GM19395 (cell line): ENCODE measurements at regions not wholly inside any gene's neighbourhood (a gene's known extent, or its start where the extent isn't known, plus 50 kb on each side); places are given as distances from the start of the nearest gene placed in this dataset.

Source experiments
- ATAC-seq: cut with Tn5 transposase; IDR thresholded peaks from one replicate; pipeline ENCODE4 v1.9.1; 2021; ENCODE audit warnings: mild to moderate bottlenecking, moderate library complexity; ENCODE audit not compliant: unreplicated experiment

DNA sequence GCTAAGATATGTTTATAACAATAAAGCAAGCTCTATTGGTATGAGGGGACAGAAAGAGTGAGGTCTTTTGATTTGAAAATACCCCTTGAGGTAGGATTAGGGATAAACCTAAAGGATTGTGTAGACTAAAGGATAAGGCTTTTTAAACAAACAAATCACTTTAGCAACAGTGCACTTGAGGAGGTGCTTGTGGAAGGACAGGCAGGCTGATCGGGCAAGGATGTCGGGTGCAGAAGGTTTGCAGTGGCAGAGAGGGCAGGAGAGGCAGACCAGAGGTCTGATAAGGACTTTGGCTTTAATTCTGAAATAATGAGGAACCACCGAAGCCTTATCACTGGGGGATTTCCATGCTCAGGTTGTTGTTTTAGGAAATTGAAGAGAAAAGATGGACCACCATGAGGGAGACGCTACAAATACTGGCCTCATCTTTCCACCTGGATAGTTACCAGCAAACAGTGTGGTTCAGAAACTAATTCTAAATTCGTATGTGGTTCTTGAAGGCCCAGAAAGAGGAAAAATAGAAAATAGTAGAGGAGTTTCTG is 119.5 kb upstream of the KLF6 start:
- ATAC-seq, result no peak

DNA sequence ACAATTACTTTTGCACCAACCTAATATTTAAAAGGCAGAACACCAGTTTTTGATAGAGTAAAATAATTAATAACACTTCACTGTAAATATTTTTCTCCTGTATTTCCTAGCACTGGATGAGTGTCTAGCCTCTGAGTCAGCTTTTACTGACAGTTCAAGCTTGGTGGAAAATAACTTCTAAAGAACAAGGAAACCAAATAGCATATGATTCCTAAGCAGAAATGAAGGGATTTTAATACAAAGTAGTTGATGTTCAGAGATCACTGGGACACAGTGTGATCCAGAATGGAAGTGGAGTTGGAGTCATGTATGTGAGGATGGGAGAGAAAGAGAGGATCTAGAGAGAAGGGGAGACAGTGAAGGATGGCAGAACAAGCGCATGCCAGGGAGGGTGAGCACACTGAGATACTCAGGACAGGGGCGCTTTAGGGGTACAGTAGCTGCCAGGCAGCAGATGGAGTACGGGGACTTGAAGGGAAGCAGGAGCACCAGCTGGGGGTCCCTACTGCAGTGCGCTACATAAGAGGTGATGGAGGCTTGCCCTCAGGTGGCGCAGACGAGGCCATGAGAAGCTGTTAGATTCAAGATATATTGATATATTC is 117.9 kb upstream of the KLF6 start:
- ATAC-seq, result peak; percentile 34

DNA sequence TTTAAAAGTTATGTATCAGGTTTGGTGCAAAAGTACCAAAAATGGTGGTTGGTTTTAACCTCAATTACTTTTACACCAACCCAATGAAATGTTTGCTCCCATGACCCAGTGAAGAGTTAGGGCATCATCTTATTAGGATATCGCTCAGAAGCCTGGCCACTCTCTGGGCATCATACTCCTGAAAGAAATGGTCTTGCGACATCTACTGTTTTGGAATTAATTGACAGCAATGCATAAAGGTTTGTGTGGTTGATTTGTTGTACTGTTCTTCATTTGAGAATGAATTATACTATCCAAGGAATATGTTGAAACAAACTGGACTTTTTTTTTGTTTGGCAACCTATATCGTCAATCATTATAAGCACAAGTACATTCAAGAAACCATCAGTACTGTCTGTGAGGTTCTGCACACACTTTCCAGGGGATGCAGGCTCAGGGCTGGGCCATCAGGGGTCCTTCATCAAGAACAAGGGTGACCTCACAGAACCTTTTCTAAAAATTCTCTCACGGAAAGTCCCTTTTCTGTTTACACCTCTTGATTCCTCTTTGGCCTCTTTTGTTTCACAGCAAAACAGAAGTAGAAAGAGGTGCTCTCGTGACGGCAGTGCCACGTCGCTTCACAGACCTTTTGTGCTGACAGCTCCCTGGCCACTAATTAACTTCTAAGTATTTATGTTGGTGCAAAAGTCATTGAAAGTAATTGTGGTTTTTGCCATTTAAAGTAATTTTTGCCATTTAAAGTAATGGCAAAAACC is 117.2 kb upstream of the KLF6 start:
- peak; percentile 96 for ATAC-seq

DNA sequence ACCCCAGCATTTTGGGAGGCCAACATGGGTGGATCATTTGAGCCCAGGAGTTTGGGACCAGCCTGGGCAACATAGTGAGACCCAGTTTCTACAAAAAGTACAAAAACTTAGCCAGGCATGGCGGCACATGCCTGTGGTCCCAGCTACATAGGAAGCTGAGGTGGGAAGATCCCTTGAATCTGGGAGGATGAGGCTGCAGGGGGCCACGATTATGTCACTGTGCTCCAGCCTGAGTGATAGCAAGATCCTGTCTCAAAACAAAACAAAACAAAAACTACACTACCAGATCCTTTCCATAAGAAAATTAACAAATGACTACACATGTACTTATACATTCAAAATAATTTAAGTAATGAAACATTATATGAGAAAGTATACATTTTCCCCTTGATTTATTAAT is 116.4 kb upstream of the KLF6 start:
- ATAC-seq, result no peak

DNA sequence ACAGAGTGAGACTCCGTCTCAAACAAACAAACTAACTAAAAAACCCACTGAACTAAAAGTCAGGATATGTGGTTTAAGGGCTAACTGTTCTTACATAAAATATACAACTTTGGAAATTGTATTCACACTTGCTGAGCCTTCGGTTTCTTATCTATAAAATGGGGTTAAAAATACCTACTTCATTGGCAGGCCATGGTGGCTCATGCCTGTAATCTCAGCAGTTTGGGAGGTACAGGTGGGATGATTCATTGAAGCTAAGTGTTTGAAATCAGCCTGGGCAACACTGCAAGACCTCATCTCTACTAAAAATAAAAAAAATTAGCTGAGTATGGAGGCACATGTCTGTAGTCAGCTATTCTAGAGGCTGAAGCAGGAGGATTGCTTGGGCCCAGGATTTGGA is 115.4 kb upstream of the KLF6 start:
- no peak for ATAC-seq

DNA sequence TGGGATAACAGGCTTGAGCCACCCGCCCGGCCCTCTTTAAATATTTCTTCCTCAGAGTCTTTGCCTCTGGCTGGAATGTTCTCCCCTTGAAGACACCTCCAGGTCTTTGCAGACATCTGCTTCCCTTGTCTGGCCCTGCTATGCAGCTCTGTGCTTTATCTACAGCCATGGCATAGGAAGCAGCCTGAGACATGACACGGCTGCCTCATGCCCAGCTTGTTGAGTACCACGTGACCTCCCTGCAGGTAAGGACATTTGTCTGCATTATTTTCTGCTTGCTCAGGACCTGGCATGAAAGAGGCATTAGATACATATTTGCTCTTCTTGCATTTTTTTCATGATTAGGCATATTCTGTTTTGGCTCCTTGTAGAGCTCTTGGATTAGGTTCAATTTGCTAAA is 113.8 kb upstream of the KLF6 start:
- no peak for ATAC-seq

DNA sequence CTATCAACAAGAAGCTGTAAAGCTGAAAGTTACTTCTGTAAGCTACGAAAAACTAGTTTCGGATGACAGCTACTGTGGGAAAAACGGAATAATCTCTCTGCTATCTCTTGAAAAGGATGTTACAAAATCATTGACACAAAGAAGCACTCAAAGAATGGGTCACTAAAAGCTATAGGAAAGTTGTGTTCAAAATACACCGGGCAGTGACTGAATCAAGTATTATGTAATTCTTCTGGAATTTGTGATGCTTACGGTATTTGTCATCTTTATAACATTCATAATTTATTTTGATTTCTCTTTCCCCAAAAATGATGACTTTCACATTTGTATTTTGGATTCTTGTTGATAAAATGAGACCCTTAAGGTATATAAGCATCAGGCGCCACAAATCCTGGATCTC is 112.1 kb upstream of the KLF6 start:
- ATAC-seq, result no peak

DNA sequence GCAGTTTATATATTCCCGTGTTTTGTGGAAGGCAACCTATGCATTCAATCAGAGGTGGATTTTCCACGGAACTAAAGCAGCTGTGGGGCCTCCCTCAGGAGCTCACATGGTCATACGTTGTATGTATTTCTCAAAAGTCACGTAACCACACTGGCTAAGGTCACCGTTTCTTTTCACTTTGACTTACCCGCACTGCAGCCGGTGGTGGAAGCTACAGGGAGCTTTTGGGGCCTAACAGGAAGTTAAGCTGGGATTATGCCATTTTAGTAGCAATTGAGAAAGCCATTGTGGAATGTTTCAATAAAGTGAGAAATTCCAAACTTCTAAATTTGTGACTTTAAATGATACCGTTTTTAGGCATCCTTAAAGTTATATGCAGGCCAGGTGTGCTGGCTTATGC is 111.2 kb upstream of the KLF6 start:
- no peak for ATAC-seq

DNA sequence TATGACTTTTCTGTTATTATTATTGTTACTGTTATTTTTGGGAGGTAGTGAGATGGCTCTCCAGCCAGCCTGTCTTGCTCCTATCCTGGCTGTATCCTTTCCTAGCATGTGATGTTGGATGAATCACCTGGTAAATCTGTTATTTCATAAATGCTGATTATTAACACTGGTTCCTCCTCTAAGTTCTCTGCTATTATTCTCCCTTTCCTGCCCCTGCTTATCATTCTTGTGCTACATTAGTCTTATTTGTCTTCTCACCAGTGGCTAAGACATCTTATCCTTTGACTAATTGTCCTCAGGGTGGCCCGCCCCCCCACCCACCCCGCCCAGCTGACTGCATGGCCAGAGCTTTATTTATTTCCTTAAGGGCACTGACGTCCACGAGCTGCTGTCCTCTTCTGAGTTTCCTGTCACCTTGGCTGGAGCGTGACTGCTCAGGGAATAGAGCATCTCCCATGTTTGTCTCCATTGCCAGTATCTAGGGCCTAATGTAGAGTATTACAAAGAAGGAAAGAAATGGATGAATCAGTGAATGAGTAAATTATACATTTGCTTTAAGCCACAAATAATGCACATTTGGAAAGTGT is 110.1 kb upstream of the KLF6 start:
- no peak for ATAC-seq

DNA sequence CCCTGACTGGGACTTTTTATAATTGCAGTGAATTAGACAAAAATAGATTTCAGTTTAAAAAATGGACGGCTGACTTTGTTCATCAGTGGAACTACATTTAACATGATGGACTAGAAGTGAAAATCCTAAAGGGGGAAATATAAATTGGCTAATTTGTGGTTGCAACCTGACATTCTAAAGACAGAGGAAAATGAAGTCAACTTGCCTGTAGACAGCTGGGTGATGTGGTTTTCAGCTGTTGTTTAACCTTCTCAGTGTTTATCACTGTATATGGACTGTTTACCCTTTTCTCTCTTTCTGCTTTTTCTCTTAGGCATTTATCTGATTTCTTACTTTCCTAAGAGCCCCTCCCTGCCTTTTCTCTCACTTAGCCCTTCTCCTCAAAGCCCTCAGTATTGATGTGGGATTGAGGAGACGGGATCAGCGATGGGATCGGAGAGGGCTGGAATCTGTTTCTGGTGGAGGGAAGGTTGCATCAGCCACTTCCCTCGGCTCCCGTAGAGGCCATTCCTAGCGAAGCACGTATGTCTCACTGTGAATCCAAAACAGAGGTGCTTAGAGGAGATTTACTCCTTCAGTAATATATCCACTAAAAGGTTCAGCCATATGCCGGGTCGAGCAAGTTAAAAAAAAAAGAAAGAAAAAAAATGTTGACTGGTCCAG is 109.0 kb upstream of the KLF6 start:
- no peak for ATAC-seq

DNA sequence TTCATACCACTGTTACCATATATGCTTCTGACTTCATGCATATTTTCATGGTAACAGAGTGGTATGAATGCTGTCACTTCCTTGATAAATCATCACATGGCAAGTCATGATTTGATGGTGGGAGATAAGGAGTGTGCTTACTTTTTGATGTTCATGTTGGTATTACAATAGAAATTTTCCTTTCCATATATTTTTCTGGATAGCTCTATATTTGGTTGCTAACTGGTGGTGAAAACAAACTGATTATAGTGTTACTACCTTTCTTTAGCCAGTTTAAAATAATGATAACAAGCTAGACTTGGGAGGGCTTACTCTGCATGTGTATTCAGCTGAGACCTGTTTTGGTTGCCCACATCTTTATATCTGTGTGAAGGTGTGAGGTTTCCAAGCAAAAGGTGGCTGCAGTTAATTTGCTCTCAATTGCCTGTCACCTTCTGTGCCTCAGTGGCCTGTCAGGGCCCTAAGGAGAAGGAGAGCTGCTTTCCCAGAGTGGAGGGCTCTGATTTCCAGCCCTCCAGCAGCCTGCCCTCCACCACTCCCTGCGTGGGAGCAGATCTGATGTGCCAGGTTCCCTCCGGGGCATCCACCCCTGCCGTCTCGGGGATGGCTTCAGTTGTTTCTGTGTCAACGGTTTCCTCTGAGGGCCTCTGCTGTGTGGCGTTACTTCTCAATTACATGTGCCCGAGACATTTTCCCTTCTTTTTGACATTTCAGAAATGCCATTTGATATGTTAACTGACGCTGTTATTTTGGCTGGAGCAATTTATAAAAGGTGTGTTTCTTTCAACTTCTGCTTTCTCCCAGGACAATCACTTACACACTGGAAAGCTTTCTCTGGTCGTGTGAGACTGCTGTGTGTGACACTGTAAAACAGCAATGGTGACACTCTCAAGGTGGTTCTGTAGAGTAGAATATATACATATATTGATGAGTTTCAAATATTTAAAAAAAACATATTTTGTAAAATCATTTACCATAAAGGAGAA is 107.7 kb upstream of the KLF6 start:
- ATAC-seq, result no peak

DNA sequence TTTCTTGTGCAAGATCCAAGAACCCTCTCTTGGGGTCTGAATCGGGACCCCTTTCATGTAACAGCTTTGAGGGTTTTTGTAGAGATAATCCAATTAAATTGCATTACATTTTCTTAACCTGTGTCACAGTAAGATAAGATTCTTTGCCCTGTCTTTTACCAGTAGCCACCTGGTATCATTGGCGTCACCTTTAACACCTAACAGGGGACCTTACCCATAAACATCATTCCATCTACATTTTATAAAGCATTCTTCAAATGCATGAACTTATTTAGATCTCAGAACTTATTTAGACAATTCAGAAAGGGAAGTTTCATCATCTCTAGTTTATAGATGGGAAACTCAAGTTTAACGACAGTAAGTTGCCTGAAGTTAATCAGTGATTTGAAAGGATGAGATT is 106.4 kb upstream of the KLF6 start:
- ATAC-seq, result no peak

DNA sequence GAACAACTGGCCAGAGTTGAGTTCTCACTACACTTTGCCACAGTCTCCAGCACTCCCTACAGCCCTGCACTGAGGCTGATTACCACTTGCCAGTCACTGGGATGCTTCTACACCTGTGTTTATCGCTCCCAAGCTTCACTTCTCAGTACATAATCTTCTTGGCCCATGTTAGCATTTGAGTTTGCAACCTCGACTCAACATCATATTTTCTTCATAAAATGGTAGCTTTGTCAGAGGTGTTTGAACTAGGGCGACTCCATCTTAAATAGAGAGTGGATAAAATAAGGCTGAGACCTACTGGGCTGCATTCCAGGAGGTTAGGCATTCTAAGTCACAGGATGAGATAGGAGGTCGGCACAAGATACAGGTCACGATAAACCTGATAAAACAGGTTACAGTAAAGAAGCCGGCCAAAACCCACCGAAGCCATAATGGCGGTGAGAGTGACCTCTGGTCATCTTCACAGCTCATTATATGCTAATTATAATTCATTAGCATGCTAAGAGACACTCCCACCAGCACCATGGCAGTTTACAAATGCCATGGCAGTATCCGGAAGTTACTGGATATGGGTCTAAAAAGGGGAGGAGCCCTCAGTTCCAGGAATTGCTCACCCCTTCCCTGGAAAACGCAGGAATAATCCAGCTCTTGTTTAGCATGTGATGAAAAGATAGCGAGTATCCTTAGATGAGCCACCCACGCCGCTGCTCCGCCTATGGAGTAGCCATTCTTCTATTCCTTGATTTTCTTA is 105.8 kb upstream of the KLF6 start:
- no peak for ATAC-seq

DNA sequence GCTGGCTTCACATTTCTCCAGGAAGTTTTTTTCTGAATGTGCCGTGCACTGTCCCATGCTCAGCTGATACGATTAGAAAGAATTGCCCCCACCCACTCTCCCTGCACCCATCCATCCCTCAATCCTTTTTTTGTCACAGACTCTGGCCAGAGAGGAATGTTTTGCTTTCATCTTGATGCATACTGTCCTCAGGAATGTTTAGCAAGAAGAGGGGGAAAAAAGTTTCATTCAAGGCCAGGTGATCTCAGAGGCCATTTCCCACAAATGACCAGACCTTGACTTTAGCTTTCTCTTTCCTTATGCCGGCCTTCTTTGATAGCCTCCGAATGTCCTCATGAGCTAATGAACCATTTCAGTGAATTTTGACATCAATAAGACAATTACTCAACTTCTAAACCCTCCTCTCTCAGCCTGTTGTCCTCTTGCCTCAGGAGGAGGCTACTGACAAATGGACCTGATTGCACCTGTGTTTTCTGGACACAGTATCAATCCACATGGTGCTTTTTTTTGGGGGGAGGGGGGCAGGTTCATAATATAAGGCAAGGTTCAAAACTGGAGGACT is 105.0 kb upstream of the KLF6 start:
- no peak for ATAC-seq

DNA sequence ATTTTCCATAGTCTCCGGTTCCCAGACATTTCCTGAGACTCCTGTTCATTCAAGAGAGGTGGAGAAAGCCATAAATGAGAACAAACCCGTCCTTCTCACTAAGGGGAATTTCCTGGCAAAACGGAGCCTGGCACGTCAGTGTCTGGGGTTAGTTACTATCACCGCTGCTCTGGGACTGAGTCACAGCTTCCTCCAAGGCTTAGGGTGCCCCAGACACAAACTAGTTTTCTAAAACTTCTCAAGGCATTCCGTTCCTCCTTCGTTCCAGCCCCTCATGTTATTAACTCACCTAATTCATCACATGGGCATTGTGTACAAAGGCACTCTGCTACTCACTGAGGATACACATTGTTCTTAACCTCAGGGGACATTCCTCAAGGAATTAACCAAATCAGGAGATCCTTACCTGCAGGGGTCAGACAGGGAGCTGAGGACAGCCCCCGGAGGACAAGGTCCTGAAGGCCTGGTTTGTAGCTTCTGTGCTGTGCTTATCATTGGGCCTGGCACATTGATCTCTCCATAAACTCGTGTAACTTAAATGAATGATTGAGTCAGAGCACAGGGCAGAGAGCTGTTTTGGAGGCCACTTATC is 103.0 kb upstream of the KLF6 start:
- ATAC-seq, result peak; percentile 62

DNA sequence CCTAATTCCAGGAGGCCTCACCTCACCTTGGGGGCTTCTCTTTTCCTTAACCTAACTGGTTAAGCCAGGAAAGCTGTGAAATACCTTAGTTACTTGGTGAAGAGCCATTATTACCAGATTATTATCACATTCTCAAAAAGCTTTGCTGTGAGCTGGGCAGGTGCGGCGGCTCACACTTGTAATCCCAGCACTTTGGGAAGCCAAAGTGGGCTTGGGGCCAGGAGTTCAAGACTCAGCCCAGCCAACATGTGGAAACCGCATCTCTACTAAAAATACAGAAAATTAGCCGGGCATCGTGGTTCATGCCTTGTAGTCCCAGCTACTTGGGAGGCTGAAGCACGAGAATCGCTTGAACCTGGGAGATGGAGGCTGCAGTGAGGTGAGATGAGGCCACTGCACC is 102.4 kb upstream of the KLF6 start:
- ATAC-seq, result no peak

DNA sequence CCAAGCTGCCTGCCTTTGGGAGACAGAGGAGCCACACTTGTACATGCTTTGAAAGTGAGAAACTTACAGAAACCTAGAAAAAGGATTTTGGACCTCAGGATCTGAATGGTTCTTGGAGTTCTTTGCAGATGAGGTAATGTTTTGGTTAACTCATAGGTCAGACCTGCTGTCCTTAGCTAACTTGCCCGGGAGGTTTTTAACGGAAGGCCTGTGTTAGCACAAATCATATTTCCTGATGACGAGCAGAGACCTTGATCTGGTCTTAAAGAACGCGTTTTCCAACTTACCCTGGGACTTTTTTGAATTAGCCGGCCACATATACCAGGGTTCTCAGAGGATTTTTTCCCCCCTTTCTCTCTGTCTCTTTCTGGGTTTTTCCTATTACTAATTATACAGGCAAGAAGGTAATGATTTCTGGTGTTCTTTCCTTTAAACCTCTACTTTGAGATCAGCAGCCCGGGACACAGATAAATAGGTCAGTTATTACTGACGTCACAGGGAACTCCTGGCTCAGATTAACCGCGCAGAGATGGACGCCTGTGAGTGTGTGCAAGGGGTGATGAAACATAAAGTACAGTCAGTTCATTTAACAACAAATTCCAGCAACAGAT is 101.7 kb upstream of the KLF6 start:
- no peak for ATAC-seq

DNA sequence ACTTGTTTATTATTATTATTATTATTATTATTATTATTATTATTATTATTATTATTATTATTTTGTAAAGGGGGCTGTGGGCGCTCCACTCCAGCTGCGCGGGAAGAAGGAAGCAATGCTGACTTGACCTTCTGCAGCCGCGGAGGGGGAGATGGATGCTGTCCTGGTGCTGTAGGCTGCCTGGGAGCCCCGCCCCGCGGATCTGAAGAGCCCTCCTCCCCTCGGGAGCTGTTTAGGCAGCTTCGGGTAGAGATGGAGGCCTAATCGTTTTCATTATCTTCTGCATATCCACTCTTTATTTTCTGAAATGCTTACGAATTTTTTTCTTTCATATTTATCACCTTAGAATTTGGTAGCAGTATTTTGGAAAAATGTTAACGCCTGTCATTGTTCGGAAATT is 101.2 kb upstream of the KLF6 start:
- ATAC-seq, result no peak

DNA sequence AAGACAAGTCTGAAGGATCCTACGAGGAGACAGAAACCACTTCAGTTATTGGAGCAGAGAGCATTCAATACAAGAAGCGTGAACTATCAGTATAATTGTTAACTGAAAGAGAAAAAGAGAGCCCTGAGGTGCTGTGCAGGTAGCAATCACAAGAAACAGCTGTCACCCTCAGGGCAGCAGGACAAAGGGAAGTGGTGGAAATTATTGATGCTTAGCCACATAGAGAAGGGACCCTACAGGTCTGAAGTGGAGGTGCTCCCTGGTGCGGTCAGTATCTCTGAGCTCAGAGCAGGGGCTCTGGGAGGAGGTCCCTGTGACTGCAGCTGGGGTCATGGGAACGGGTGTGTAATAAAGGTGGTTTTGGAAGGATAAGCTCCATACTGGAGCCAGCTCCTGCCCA is 97.8 kb upstream of the KLF6 start:
- no peak for ATAC-seq
